GM18498 (cell line): ENCODE measurements at regions not wholly inside any gene's neighbourhood (a gene's known extent, or its start where the extent isn't known, plus 50 kb on each side); places are given as distances from the start of the nearest gene placed in this dataset.
"Not testable (repeated sequence)": the region's sequence is repeated elsewhere in the genome, so short reads cannot be mapped to it uniquely, and the experiment has no call there.

Experiments used
- ATAC-seq: cut with Tn5 transposase; IDR thresholded peaks from one replicate; pipeline ENCODE4 v1.9.1; 2021; ENCODE audit warnings: mild to moderate bottlenecking, moderate library complexity; ENCODE audit not compliant: unreplicated experiment

DNA sequence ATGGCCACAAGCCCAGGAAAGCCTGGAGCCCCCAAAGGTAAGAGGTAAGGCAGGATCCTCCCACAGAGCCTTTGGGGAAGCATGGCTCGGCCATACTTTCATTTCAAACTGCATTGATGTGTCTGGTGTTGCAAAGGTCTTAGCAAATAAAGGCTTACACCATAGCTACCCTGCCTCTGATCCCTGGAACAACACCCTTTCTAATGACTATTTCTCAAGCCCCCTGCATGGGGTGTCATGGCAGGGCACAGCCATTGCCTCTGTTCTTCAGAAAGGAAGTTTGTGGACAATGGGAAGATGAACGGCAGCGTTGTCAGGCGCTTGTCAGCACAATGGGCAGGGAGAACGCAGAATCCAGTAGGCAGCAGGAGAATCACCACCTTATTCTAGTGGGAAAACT is 435.0 kb upstream of the SMIM21 start:
- ATAC-seq, result no peak

DNA sequence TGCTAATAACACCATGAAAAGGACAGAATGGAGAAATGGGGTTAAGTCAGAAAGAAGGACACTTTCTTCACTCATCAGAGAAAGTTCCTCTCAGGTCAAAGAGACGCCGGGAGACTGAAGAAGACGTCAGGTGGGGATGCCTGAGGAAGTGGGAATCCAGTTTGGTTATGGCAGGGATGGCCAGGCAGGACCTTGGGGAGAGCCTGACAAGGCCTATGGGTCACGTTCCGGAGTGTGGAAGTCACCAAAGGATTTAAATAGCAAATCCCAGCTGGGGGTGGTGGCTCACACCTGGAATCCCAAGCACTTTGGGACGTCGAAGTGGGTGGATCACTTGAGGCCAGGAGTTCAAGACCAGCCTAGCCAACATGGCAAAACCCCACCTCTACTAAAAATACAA is 432.7 kb upstream of the SMIM21 start:
- no peak for ATAC-seq

DNA sequence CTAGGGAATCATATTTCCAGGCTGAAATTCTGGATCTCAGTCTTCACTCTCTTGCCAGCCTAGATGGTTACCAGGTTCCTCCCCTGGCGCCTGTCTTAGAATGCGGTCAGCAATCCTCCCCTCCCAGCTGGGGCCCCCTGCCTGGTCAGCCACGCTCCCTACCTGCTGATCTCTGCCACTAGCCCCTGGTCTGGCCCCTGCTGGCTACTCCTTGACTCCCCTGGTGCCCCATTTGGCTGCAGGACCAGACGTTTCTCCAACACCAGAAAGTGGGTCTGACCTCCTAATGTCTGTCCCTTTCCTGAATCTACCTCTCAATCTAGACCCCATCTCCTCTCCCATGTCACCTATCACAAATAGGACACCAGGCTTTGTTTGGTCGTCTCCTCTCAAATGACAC is 432.0 kb upstream of the SMIM21 start:
- ATAC-seq, result no peak

DNA sequence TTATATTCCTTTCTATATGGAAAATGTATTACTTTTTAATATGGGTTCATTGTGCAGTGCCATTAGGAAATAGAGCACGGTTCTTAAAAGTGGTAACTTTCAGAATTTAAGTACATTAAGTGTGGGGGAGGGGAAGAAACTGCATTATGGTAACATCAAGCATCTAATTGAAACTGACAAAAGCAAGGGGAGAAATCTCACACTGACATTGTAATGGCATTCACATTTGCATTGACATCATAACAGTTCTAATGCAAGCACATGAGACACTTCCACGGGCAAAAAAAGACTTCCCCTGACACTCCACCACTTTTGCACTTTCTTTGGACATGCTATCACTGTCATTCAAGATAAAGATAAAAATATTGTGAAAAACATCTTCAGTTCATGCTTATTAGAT is 431.3 kb upstream of the SMIM21 start:
- no peak for ATAC-seq

DNA sequence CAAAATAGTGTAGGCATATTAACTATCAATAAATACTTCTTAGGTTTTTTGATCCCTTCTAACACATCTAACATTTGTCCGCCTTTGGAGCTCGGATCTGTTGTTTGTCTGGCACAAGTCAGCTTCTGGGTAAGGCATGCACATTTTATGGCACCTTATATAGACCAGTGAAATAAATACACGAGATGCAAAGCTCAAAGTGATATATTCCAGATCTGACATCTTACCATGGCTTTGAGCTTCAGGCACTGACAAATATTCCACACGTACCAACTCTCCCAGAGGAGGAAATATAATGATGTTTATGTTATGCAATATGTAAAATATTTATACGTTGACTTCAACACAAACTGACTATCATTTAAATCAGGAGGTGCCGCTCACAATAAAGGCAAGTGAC is 430.1 kb upstream of the SMIM21 start:
- ATAC-seq, result no peak

DNA sequence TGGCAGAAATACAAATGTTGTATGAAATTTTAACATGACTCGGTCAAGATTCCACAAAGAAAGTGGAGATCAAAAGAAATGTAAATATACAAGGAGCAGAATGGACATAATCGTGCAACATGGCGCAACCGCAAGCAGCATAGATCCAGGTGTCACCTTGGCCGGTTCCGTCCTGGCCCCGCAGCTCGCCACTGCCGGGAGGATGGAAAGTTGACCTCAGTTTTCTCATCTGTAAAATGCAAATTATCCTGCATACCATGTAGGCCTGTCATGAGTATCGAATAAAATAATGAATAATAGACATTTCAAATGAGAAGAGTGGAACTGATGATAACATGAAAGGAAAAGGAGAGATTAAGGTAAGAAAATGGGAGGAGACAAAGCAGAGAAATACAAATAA is 427.3 kb upstream of the SMIM21 start:
- ATAC-seq, result no peak

DNA sequence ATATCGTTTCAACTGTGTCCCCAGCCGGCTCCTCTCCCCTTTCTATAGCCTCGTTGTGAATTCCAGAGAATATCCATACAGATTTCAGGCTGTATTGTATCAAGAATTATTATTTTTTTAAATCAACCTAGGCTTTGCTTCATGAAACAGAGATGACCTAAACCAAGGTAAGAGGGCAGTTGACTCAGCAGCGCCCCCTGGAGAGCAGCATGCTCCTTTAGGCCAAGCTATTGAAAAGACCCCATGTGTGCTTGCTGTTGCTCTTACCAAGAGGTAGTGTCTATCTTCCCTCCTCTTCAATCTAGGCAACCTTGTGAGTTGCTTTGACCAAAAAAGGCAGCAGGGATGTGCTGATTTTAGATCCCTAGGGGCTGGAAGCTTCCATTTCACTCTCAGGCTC is 426.7 kb upstream of the SMIM21 start:
- no peak for ATAC-seq

DNA sequence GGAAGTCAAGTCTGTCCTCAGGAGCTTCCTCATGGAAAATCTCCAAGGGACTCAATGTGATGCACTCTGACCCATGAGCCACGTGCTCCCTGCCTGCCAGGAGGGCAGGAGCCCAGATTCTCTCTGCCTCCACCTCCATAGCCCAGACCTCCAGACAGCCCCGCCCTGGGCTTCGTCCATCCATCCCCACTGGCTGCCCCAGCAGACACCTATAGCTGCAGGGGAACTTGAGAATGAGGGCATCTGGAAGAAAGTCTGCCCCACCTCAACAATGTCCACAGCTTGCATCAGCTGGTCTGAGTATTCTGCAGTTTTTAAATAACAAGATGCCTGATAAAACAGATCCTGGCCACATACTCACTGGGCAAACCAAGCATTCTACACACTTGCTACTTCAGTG is 418.8 kb upstream of the SMIM21 start:
- ATAC-seq, result no peak

DNA sequence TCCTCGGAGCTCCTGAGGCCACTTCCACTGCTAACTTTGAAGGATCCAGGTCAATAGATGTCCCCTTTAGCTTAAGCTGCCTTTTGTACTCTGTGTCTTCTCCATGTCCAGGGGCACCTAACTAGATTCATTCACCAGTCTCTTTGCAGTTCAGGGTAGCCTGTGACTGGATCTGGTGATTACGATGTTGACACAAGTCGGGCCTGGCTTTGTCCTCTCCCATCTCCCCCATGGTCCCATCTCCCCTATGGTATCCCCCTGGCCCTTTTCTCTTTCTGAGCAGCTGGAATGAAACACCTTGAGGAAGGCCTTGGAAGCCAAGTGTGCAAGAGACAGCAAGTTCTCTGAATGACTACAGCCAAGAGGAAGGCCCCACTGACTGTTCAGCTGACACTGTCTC is 417.9 kb upstream of the SMIM21 start:
- ATAC-seq, result no peak

DNA sequence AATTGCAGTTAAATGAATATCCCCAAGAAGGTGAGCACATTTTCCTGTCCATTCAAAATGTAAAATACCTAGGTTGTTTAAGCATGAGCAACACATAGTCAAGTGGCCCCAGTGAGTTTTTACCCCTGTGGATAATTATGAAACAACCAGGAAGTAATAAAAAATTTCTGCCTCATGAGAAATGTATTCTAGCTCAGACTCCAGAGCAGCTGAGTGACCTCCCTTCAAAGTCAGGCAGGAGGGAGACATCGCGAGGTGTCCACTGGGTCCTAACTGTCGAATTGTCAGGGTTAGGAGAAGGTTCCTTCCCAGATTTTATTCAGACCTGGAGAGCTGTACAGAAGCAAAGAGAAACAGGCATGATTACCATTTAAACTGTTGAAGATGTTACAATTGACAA is 416.6 kb upstream of the SMIM21 start:
- no peak for ATAC-seq

DNA sequence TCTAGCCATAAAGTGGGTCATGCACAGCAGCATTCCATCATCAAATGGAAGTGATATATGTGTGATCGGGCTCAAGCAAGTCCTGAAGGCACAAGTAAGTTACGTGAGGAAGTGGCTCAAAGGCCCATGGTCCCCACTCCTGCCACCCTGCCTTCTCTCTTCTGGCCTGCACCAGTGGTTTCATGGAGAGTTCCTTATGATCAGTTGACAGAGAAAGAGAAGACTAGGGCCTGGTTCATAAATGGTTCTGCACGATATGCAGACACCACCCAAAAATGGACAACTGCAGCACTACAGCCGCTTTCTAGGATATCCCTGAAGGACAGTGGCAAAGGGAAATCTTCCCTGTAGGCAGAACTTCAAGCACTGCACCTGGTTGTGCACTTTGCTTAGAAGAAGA is 412.6 kb upstream of the SMIM21 start:
- no peak for ATAC-seq

DNA sequence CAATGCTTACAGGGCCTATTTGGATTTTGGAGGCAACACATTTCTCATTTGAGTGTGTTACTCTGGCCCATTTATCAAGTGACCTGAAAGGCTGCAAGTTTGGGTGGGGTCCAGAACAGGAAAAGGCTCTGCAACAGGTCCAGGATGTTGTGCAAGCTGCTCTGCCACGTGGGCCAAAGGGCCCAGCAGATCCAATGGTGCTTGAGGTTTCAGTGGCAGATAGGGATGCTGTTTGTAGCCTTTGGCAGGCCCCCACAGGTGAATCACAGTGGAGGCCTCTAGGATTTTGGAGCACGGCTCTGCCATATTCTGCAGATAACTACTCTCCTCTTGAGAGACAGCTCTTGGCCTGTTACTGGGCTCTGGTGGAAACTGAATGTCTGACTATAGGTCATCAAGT is 412.2 kb upstream of the SMIM21 start:
- ATAC-seq, result not testable (repeated sequence)

DNA sequence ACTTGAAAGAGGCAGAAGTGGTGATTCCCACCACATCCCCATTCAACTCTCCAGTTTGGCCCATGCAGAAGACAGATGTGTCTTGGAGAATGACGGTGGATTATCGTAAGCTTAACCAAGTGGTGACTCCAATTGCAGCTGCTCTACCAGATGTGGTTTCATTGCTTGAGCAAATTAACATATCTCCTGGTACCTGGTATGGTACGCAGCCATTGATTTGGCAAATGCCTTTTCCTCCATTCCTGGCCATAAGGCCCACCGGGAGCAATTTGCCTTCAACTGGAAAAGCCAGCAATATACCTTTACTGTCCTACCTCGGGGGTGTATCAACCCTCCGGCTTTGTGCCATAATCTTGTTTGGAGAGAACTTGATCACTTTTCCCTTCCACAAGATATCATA is 411.5 kb upstream of the SMIM21 start:
- ATAC-seq, result no peak

DNA sequence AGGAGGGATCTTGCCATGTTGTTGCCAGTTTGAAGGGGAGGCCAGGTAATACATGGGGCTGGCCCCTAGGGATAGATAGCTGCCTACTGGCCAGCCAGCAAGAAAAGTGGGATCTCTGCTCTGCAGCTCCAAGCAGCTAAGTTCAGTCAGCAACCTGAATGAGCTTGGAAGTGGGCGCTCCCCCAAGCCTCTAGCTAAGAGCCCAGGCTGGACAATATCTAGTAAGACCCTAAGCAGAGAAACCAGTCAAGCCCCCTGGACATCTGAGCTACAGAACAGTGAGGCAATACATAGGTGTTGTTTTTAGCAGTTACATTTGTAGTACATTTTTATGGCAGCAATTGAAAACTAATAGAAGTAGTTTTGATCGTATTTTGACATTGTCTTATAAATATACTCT is 409.8 kb upstream of the SMIM21 start:
- no peak for ATAC-seq

DNA sequence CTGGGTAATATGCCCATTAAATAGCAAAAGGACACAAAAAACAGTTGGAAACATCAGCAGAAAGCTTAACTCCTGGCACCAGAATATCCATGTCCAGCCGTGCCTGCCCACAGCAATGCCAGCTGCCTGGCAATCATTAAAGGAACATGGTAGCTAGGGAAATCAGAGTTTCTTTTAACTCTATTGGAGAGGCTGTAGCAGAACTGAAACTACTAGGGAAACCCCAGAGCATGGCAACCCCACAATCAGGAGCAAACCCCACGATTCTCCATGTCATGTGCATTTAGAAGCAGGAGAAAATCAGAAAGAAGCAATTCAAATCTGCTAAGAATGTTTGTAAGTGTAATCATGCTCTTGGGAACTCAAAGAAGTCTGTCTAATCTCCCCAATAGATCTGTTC is 409.0 kb upstream of the SMIM21 start:
- no peak for ATAC-seq

DNA sequence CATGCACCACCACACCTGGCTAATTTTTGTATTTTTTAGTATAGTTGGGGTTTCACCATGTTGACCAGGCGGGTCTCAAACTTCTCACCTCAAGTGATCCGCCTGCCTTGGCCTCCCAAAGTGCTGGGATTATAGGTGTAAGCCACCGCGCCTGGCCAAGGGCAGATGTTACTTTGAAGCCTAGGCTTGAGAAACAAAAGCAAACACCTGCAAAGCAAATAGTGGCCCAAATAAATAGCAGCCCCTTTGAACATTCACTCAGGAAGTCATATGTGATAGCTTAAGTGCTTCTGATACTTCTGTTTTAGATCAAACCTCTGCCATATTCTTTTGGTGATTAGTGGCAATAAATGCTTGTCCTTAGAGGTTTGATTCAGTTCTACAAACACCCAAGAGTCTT is 404.5 kb upstream of the SMIM21 start:
- no peak for ATAC-seq

DNA sequence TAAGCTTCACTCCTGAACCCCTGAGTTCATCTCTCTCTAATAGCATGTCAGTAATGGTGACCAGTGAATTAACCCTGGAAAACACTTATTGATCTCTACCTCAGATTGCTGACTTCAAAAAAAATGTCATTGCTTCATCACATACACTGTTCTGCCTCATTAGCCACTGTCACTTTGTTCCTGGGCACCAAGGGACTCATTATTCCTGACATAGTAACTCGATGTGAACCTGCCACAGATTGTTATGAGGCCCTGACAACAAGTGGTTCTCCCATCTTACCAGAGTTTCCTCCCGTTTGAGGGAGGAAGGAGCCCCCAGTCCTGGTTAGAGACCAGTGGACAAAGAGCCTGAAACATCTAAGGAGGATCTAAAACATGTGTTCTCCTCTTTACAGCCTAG is 403.3 kb upstream of the SMIM21 start:
- ATAC-seq, result no peak

DNA sequence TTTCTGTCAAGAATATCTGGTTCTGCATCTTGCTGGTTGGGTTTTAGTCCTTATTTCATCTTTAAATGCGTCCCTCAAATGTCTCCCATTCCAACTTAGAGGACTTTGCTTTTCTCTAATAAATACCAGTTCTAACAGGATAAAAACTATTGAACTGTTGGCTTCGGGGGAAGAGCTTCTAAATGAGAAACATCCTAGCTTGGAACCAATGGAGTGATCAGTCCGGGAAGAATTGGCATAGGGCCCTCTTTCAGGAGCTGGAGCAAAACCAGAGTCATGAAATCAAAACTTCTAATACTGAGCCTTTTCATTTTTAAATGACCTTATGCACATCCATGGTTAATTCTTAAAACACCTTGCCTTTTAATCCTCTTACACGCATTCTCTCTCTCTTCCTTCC is 401.6 kb upstream of the SMIM21 start:
- no peak for ATAC-seq

DNA sequence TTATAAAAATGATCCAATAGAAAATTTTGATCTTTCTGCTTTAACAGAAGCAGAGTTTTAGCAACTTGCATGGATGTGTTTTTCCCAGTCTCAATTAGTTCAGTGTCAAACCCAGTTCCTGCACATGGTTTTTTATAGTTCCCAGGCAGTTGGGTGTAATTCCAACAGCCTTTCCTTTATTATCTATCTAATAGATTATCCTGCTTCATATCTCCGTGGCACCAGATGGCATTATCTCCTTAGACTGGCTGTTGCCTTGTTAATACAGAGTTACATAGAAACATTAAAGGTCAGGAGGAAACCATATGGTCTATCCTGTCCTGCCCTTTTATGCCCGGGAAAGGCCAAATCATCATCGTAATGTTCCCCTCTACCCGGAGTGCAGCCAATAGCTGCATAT is 400.9 kb upstream of the SMIM21 start:
- ATAC-seq, result no peak

DNA sequence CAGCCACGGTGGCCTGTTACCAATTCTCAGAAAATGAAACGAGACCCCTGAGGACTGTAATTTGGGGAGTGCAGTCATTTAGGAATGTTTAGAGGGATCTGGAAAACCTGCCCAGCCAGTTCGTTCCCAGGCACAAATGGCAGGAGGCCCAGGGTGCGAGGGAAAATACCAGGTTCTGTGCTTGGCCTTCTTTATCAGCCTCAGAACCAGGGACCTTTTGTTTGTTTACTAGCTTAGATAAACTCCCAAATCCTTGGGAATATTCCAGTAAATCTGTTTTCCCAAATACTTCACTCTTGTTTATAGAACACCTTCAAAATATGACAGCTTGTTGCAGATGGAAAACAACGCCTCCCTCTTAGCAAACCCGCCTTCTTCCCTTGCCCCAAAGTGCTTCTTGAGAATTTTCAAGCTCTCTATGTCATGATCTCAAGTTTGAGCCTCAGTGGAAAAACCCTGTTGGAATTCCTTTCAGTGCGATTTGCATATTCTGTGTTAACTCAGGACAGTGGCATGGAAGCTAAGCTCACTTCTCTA is 400.3 kb upstream of the SMIM21 start:
- no peak for ATAC-seq

DNA sequence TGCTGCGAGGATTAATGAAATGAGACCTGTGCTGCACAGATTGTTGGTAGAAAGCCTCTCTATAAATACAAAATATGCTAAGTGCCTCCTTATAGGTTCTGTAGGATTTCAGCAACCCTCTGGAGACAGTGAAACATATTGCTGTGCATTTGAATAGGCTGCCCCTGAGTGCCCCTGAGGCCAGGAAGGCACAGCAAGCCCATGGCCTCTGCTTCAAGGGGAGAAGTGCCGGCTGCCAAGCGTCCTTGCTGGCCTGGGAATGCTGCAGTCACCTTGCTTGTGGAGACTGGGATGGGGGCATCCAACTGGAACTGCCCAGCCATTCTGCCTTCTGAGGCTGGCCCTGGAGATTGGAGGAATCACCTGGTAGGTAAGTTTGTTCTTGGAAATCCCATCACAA is 397.2 kb upstream of the SMIM21 start:
- no peak for ATAC-seq

DNA sequence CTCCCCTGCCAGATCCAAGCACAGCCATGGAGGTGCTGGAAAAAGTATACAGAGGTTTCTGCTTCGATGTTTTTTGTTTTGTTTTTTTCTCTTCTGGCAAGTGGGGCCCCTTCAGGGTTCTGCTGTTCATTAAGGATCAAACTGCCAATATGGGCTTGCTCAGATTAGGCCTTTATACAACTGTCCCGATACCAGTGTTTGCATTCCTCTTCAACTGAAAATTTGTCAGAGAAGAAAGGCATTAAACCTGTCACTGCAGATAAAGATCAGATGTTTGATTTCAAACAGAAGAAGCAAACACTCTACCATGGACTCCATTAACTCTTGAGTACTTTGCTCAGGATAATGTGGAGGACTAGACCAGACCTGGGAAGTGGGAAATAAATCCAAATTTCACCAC is 396.0 kb upstream of the SMIM21 start:
- no peak for ATAC-seq

DNA sequence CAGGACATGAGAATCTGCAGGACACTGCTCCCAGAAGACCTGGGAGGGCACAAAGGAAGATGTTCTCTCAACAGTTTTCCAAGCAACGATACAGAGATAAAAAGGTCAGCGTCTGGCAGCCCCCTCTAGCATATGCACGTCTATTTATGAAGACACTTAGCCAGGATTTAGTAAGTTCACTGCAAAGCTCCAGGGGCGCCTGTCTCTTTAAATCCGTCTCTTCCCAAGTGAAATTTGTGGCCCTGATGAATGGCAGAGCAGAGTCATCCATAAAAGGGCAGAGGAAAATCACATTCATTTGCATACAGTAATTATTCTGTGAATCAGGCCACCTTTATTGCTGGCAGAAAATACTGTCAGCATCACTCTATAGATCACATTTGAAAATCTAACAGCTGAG is 390.9 kb upstream of the SMIM21 start:
- ATAC-seq, result no peak

DNA sequence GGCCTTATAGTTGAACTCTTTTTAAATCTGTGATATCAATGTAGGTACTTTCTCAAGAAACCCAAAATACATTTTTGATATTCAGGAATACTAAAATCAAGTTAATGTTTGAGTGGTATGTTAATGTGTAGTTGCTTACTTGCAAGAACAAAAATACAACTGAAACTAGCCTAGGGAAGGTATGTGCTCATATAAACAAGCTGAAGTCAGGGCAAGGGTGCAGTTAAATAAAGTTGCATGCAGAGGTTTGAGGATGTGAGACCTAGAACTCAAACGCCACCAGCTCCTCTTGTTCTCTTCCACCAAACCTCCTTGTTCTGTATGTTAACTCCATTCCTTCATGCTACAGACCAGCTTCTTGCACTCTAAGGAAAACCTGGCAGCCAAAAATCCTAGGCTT is 388.3 kb upstream of the SMIM21 start:
- ATAC-seq, result no peak
